GM23248 (cell line): ENCODE measurements at regions not wholly inside any gene's neighbourhood (a gene's known extent, or its start where the extent isn't known, plus 50 kb on each side); places are given as distances from the start of the nearest gene placed in this dataset.

Experiments
- EZH2 ChIP-seq: fragments of 200-600 bp; sonication (generic); IDR thresholded peaks from 2 replicates; pipeline ENCODE4 v1.6.1; 2018; ENCODE audit warnings: antibody characterized with exemption, mild to moderate bottlenecking; ENCODE audit not compliant: insufficient read depth, poor library complexity, severe bottlenecking
- EZH2phosphoT487 ChIP-seq: fragments of 200-600 bp; sonication (generic); IDR thresholded peaks from 2 replicates; pipeline ENCODE4 v1.6.1; 2018; ENCODE audit warnings: antibody characterized with exemption, moderate library complexity, mild to moderate bottlenecking, low read depth; ENCODE audit not compliant: insufficient read depth

- TF ChIP-seq EZH2 (no peak), EZH2phosphoT487 (no peak)
Observed at GRCh38 chr2:154974041-154974440, 275.5 kb downstream of the KCNJ3 start.
